Heart right ventricle (tissue), 16 donors: ENCODE measurements at regions not wholly inside any gene's neighbourhood (a gene's known extent, or its start where the extent isn't known, plus 50 kb on each side); places are given as distances from the start of the nearest gene placed in this dataset.

Experiments used
- ATAC-seq, 8 donors: fragments of 200-7000 bp; cut with Tn5 transposase; one replicate each; pipeline ENCODE4 v1.9.1; 2020; ENCODE audit warnings: mild to moderate bottlenecking in 8 of 8, moderate library complexity in 8 of 8, moderate number of reproducible peaks in 1 of 8
- DNase-seq, 2 donors: peaks; one replicate each; pipeline ENCODE4 v3.0.0-alpha.2; 2020
- H3K27ac ChIP-seq, 10 donors: fragments of 200-600 bp; sonication (generic) in 2 of 10; one replicate each; pipeline versions ENCODE4 v1.5.0 to v1.8.0; 2020 to 2022; ENCODE audit warnings: mild to moderate bottlenecking in 3 of 10
- H3K27me3 ChIP-seq, 7 donors: fragments of 200-600 bp; one replicate each; pipeline ENCODE4 v1.8.0; 2021 to 2022; ENCODE audit warnings: mild to moderate bottlenecking in 2 of 7
- H3K36me3 ChIP-seq, 9 donors: fragments of 200-600 bp; sonication (generic) in 1 of 9; one replicate each; pipeline versions ENCODE4 v1.5.0 to v1.8.0; 2020 to 2022; ENCODE audit warnings: mild to moderate bottlenecking in 2 of 9
- H3K4me1 ChIP-seq, 9 donors: fragments of 200-600 bp; sonication (generic) in 1 of 9; one replicate each; pipeline versions ENCODE4 v1.5.0 to v1.8.0; 2020 to 2022; ENCODE audit warnings: mild to moderate bottlenecking in 4 of 9
- H3K4me3 ChIP-seq, 10 donors: fragments of 200-600 bp; sonication (generic) in 2 of 10; one replicate each; pipeline versions ENCODE4 v1.5.0 to v1.8.0; 2020 to 2022; ENCODE audit warnings: mild to moderate bottlenecking in 7 of 10, moderate library complexity in 2 of 10
- H3K9me3 ChIP-seq, 11 donors: fragments of 200-600 bp in 10 of 11; sonication (generic) in 2 of 11; one replicate each; pipeline versions ENCODE4 v1.5.0 to v1.8.0; 2013 to 2022; ENCODE audit warnings: mild to moderate bottlenecking in 2 of 11, control low read depth in 1 of 11, moderate library complexity in 1 of 11
- CTCF ChIP-seq, 9 donors: fragments of 200-600 bp; sonication (generic) in 2 of 9; IDR thresholded peaks; one replicate each; pipeline versions ENCODE4 v1.5.0 to v1.8.0; 2021 to 2022; ENCODE audit warnings: antibody characterized with exemption in 9 of 9, mild to moderate bottlenecking in 5 of 9, moderate library complexity in 1 of 9
- WGBS, 2 donors: extraction: QIAGEN DNeasy Blood & Tissue Kit; methylation state at CpG; one replicate each; pipeline ENCODE4 v1.1.7; 2013; ENCODE audit warnings: inconsistent platforms in 1 of 2; 5-methylcytosine and 5-hydroxymethylcytosine counted together
- intact Hi-C, 10 donors: fragments of 100-400 bp; cut with DNase I; formaldehyde crosslinking; loops; one replicate each; pipeline versions ENCODE4 v1.11.1 to v1.14.2; 2022
- donor health status: Arrhythmogenic right ventricular cardiomyopathy.
- donor health status: ischemic (EF 13 %, LVEDD 7.1; RV severe dilation, severe dysfunction).
- donor health status: healthy with polysubstance abuse.
- donor health status: DM: no; HTN: yes; CAD: no.
- donor health status: DM: no; HTN: no; CAD: no.
- donor health status: ischemic (EF 25% LVEDD 6.9; RV normal size, moderate dysfunction).
- donor health status: ischemic (EF 25% LVEDD 5.7; RV mildly dilated, moderate dysfunction).
- donor health status: healthy.
- donor health status: DM: yes; HTN: yes; CAD: no.
- donor health status: Ischemic cardiomyopathy.
- donor health status: ischemic (EF 35%, LVEDD 5.7; RV mildly dilated, moderate dysfunction).
- donor health status: nonischemic (EF 11% LVEDD 7.7; RV severe dilation, severe dysfunction).
- donor health status: DM: yes; HTN: yes; CAD: no.
- donor health status: PGD.
- donor health status: ischemic (EF 29% LVEDD 5.4; RV normal size, mild dysfunction).
- donor health status: nonischemic (EF 23%, LVEDD 6.1; RV moderate dilation, normal function).

DNA sequence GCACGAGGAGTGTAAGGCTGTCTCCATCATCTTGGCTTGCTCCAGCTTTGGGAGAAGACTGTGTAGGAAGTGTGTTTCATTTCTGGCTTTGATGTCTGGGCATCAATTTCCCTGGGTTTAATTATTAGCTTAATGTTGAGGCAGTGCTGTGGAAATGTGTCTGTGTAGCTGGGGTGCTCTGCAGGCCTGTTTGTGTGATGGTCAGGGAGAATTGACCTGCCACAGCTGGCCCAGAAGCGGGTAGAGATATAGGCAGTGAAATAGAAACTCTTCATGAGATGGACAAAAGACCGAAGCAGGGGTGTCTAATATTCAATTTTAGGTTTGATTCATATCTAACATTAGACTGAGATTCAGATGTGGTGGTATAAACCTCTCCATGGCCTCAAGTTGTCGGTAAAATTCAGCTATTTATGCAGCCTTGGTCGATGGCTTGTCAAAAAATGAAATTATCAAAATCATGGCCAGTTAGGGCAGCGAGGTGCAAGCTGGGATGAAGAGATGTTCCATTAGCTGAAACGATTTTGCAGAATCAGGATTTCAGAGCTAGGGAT, 95.3 kb upstream of the SNX9 start:
- 86 to 88% methylated on average over 7 of the region's 7 CpGs for WGBS, 2 donors
- Histone ChIP-seq H3K36me3 (no peaks in the 10 kb centered on the region), H3K9me3 (peaks cover 0 to 30% (median 15%) of the 10 kb centered on the region in 11 donors), H3K27me3 (no peaks in the 10 kb centered on the region), H3K27ac (peak overlapping the region in 7 of 10 donors; percentile 17 to 71 (median 67)), H3K4me3 (no peak overlapping the region), H3K4me1 (peaks cover 3 to 27% (median 14%) of the 10 kb centered on the region in 9 donors)
- TF ChIP-seq CTCF (IDR thresholded peaks at IDR 0.05): no peak
- DNase-seq: no peak
- ATAC-seq: no peak
- intact Hi-C loops: no loop called here

- Histone ChIP-seq H3K27ac (no peak overlapping the region), H3K9me3 (peaks cover 0 to 29% (median 15%) of the 10 kb centered on the region in 11 donors), H3K27me3 (no peaks in the 10 kb centered on the region), H3K4me3 (no peak overlapping the region), H3K4me1 (peaks cover 3 to 27% (median 14%) of the 10 kb centered on the region in 9 donors), H3K36me3 (no peaks in the 10 kb centered on the region)
- 78 to 79% methylated on average over 6 of the region's 6 CpGs for WGBS, 2 donors
- intact Hi-C loops: no loop called here
- ATAC-seq (peak in 3 of 8 donors; percentile 21 to 44 (median 38)), DNase-seq (no peak)
- TF ChIP-seq CTCF (IDR thresholded peaks at IDR 0.05): no peak
Observed at GRCh38 chr6:157728183-157728881, 94.7 kb upstream of the SNX9 start.

- 93 to 94% methylated on average over 5 of the region's 5 CpGs for WGBS, 2 donors
- H3K36me3 ChIP-seq: no peaks in the 10 kb centered on the region
- intact Hi-C loops: no loop called here
- H3K27ac ChIP-seq: no peak overlapping the region
- peaks cover 3 to 21% (median 14%) of the 10 kb centered on the region in 9 donors for H3K4me1 ChIP-seq
- peaks cover 0 to under 1% (median 0%) of the 10 kb centered on the region in 11 donors for H3K9me3 ChIP-seq
- no peak for TF ChIP-seq CTCF (IDR thresholded peaks at IDR 0.05)
- H3K27me3 ChIP-seq: no peaks in the 10 kb centered on the region
- DNase-seq (no peak), ATAC-seq (no peak)
- no peak overlapping the region for H3K4me3 ChIP-seq
Observed at GRCh38 chr6:157731221-157731620, 91.8 kb upstream of the SNX9 start.

DNA sequence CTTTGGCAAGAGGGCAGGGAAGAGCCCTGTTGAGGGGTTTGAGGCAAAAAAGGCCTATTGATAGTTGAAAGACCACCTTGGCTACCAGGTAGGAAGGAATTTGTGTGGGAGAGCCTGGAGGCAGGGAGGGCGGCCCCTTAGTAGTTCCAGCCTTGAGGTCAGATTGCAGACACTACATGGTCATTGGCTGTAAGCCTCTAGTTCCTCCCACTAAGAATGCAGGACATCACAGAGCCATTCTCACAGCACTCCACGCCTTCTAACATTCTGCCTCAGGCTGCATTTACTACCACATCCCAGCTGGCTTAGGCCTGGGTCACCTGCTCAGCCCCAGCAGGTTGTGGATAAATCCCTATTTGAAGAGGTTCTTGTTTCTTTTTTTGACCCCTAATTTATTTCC, 91.0 kb upstream of the SNX9 start:
- ATAC-seq: no peak
- Histone ChIP-seq H3K9me3 (no peaks in the 10 kb centered on the region), H3K27me3 (no peaks in the 10 kb centered on the region), H3K4me1 (peaks cover 3 to 13% (median 7%) of the 10 kb centered on the region in 9 donors), H3K36me3 (no peaks in the 10 kb centered on the region), H3K27ac (no peak overlapping the region), H3K4me3 (no peak overlapping the region)
- TF ChIP-seq CTCF (IDR thresholded peaks at IDR 0.05): no peak
- WGBS, 2 donors: 94 to 98% methylated on average over 2 of the region's 2 CpGs
- no peak for DNase-seq
- intact Hi-C loops: no loop called here
